CD14-positive monocyte (primary cell): ENCODE measurements at regions not wholly inside any gene's neighbourhood (a gene's known extent, or its start where the extent isn't known, plus 50 kb on each side); places are given as distances from the start of the nearest gene placed in this dataset.

Experiments
- DNase-seq, 3 donors: peaks; one replicate each; pipeline ENCODE4 v3.0.0-alpha.2; 2011 to 2022
- H2AFZ ChIP-seq: 2 replicates; pipeline ENCODE4 v1.6.0; 2012; ENCODE audit warnings: mild to moderate bottlenecking, low read depth, low read length, inconsistent platforms; ENCODE audit not compliant: insufficient read depth, poor library complexity, severe bottlenecking
- H3K27ac ChIP-seq, 2 donors: 1 replicate in 1 of 2; 2 replicates in 1 of 2; pipeline ENCODE4 v1.5.1; 2012 to 2013; ENCODE audit warnings: low read length in 2 of 2, control low read depth in 1 of 2, inconsistent platforms in 1 of 2, low read depth in 1 of 2, mild to moderate bottlenecking in 1 of 2
- H3K27me3 ChIP-seq, 2 donors: one replicate each; pipeline versions ENCODE4 v1.6.0 to v1.6.1; 2011 to 2013; ENCODE audit warnings: low read length in 2 of 2; ENCODE audit not compliant: control insufficient read depth in 2 of 2, insufficient read depth in 2 of 2
- H3K36me3 ChIP-seq, 2 donors: replicated peaks in 1 of 2; 1 replicate in 1 of 2; 2 replicates in 1 of 2; pipeline versions ENCODE4 v1.5.1 to v1.6.1; 2012 to 2013; ENCODE audit warnings: low read length in 2 of 2, control low read depth in 1 of 2, inconsistent platforms in 1 of 2, mild to moderate bottlenecking in 1 of 2; ENCODE audit not compliant: insufficient read depth in 2 of 2, control insufficient read depth in 1 of 2
- H3K4me1 ChIP-seq, 2 donors: 1 replicate in 1 of 2; 2 replicates in 1 of 2; pipeline versions ENCODE4 v1.5.1 to v1.6.1; 2012 to 2013; ENCODE audit warnings: low read length in 2 of 2, control low read depth in 1 of 2, inconsistent platforms in 1 of 2, mild to moderate bottlenecking in 1 of 2, moderate library complexity in 1 of 2; ENCODE audit not compliant: insufficient read depth in 2 of 2, control insufficient read depth in 1 of 2
- H3K4me2 ChIP-seq: replicated peaks from 2 replicates; pipeline ENCODE3; 2012; ENCODE audit warnings: low read length, moderate library complexity, mild to moderate bottlenecking; ENCODE audit not compliant: poor library complexity, severe bottlenecking; ENCODE audit errors: extremely low read depth
- H3K4me3 ChIP-seq, 3 experiments: fragments of 200-600 bp in 1 of 3; sonication (generic) in 1 of 3; replicated peaks in 1 of 3; 1 replicate in 2 of 3; 2 replicates in 1 of 3; pipeline ENCODE4 v1.5.1; 2011 to 2013; ENCODE audit warnings: low read length in 3 of 3, mild to moderate bottlenecking in 3 of 3, control low read depth in 2 of 3, low read depth in 2 of 3, inconsistent platforms in 1 of 3, moderate library complexity in 1 of 3
- H3K79me2 ChIP-seq: 2 replicates; pipeline ENCODE4 v1.6.0; 2012; ENCODE audit warnings: mild to moderate bottlenecking, control low read depth, inconsistent platforms, low read length, moderate library complexity; ENCODE audit not compliant: insufficient read depth
- H3K9ac ChIP-seq: 2 replicates; pipeline ENCODE4 v1.6.0; 2017; ENCODE audit warnings: low read length, mild to moderate bottlenecking; ENCODE audit not compliant: insufficient read depth, poor library complexity, severe bottlenecking
- H3K9me3 ChIP-seq, 2 donors: replicated peaks in 1 of 2; 1 replicate in 1 of 2; 2 replicates in 1 of 2; pipeline versions ENCODE4 v1.5.1 to v1.6.1; 2012 to 2013; ENCODE audit warnings: low read length in 2 of 2, control low read depth in 1 of 2; ENCODE audit not compliant: control insufficient read depth in 1 of 2, insufficient read depth in 1 of 2
- H4K20me1 ChIP-seq: 2 replicates; pipeline ENCODE4 v1.6.0; 2012; ENCODE audit warnings: mild to moderate bottlenecking, low read length, control low read depth, moderate library complexity; ENCODE audit not compliant: insufficient read depth
- H3K27ac Mint-ChIP-seq, 7 donors: one replicate each; pipeline ENCODE4 v1.8.0; 2020; ENCODE audit warnings: mild to moderate bottlenecking in 7 of 7, mixed read lengths in 7 of 7, moderate library complexity in 6 of 7, inconsistent platforms in 2 of 7
- H3K27me3 Mint-ChIP-seq, 3 donors: one replicate each; pipeline ENCODE4 v1.8.0; 2021 to 2022; ENCODE audit warnings: low read depth in 3 of 3, mild to moderate bottlenecking in 3 of 3, mixed read lengths in 3 of 3, moderate library complexity in 3 of 3, inconsistent platforms in 1 of 3
- H3K36me3 Mint-ChIP-seq, 2 donors: one replicate each; pipeline ENCODE4 v1.8.0; 2020; ENCODE audit warnings: mixed read lengths in 2 of 2, inconsistent platforms in 1 of 2, mild to moderate bottlenecking in 1 of 2
- H3K4me1 Mint-ChIP-seq: one replicate; pipeline ENCODE4 v1.8.0; 2020; ENCODE audit warnings: mild to moderate bottlenecking, mixed read lengths
- H3K4me3 Mint-ChIP-seq, 2 donors: one replicate each; pipeline ENCODE4 v1.8.0; 2020; ENCODE audit warnings: mild to moderate bottlenecking in 2 of 2, mixed read lengths in 2 of 2, moderate library complexity in 1 of 2
- H3K9me3 Mint-ChIP-seq, 7 donors: one replicate each; pipeline ENCODE4 v1.8.0; 2020 to 2022; ENCODE audit warnings: mixed read lengths in 7 of 7, mild to moderate bottlenecking in 6 of 7, moderate library complexity in 6 of 7, inconsistent platforms in 2 of 7
- CTCF ChIP-seq: fragments of 200-600 bp; IDR thresholded peaks from one replicate; pipeline ENCODE4 v1.8.0; 2022; ENCODE audit warnings: antibody characterized with exemption, mild to moderate bottlenecking
- WGBS: methylation state at CpG from one replicate; pipeline ENCODE4 v1.1.5; 2013; ENCODE audit warnings: missing lambda C conversion rate; ENCODE audit not compliant: insufficient coverage; 5-methylcytosine and 5-hydroxymethylcytosine counted together
- intact Hi-C, 2 donors: fragments of 100-400 bp; cut with micrococcal nuclease; formaldehyde crosslinking; loops; one replicate each; pipeline versions ENCODE4 v1.15.0 to v1.15.1; 2023

- intact Hi-C loops, result no loop called here
- peaks cover 0 to 10% (median 4%) of the 10 kb centered on the region in 7 donors for H3K9me3 Mint-ChIP-seq
- no CpG with 5 or more reads among the region's 2 CpGs for WGBS
- H3K27me3 Mint-ChIP-seq, result peaks cover 0 to 2% (median 2%) of the 10 kb centered on the region in 3 donors
- no peaks in the 10 kb centered on the region for H3K36me3 ChIP-seq
- H3K9me3 ChIP-seq, result peaks cover 0 to 7% of the 10 kb centered on the region in 2 donors
- no peaks in the 10 kb centered on the region for H3K79me2 ChIP-seq
- no peak overlapping the region for H3K27ac ChIP-seq
- H3K27me3 ChIP-seq, result no peaks in the 10 kb centered on the region
- no peak overlapping the region for H3K9ac ChIP-seq
- peaks cover 11% of the 10 kb centered on the region for H3K4me1 Mint-ChIP-seq
- TF ChIP-seq CTCF, result no peak
- no peaks in the 10 kb centered on the region for H4K20me1 ChIP-seq
- H3K36me3 Mint-ChIP-seq, result no peaks in the 10 kb centered on the region
- no peaks in the 10 kb centered on the region for H3K4me1 ChIP-seq
- no peak overlapping the region for H2AFZ ChIP-seq
- H3K4me2 ChIP-seq, result no peak overlapping the region
- no peak overlapping the region for H3K4me3 ChIP-seq
- DNase-seq, result no peak
- H3K4me3 Mint-ChIP-seq, result no peak overlapping the region
- no peak overlapping the region for H3K27ac Mint-ChIP-seq
Observed at GRCh38 chr19:31903979-31904378, 441.4 kb upstream of the ZNF507 start.

- Histone ChIP-seq H3K9ac (no peak overlapping the region), H2AFZ (no peak overlapping the region), H3K27ac (no peak overlapping the region), H3K79me2 (no peaks in the 10 kb centered on the region), H3K4me2 (peak overlapping the region; percentile 35), H3K27me3 (no peaks in the 10 kb centered on the region), H3K4me1 (no peaks in the 10 kb centered on the region), H4K20me1 (no peaks in the 10 kb centered on the region), H3K9me3 (no peaks in the 10 kb centered on the region), H3K4me3 (peak overlapping the region in 1 of 3 experiments; percentile 16), H3K36me3 (no peaks in the 10 kb centered on the region)
- Mint-ChIP-seq H3K27me3 (peaks cover 0 to 2% (median 2%) of the 10 kb centered on the region in 3 donors), H3K27ac (peak overlapping the region in 2 of 7 donors; percentile 17 to 44), H3K4me1 (peaks cover 11% of the 10 kb centered on the region), H3K9me3 (peaks cover 0 to 3% (median 0%) of the 10 kb centered on the region in 7 donors), H3K36me3 (no peaks in the 10 kb centered on the region), H3K4me3 (peak overlapping the region in 1 of 2 donors; percentile 55)
- WGBS, result 11% methylated on average over 4 of the region's 9 CpGs
- intact Hi-C loops, result no loop called here
- no peak for TF ChIP-seq CTCF
- DNase-seq, result no peak
Observed at GRCh38 chr19:31906111-31906871, 439.1 kb upstream of the ZNF507 start.
